ENCODE measurements at regions not wholly inside any gene's neighbourhood (a gene's known extent, or its start where the extent isn't known, plus 50 kb on each side); places are given as distances from the start of the nearest gene placed in this dataset.

DNA sequence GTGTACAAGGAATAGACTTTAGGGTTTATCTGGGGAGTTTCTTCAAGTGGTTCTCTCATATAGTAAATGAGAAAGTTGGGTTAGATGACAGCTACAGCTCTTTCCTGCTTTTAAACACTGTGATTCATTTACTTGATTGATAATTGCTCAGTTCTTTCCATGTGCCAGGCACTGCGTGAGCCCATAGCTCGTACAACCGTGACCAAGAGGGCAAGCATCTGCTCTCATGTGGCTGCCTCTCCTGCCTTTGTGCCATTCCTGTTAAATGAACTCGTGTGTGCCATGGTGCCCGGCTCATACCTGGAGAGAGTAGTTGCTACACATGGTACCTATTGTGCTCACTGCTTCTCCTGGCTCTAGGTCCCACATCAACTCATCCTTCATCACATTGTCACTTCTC lies 206.3 kb downstream of the SNX19 start:
- no peak for DNase-seq (ENCODE audit: low read depth in 2 of 2)

DNA sequence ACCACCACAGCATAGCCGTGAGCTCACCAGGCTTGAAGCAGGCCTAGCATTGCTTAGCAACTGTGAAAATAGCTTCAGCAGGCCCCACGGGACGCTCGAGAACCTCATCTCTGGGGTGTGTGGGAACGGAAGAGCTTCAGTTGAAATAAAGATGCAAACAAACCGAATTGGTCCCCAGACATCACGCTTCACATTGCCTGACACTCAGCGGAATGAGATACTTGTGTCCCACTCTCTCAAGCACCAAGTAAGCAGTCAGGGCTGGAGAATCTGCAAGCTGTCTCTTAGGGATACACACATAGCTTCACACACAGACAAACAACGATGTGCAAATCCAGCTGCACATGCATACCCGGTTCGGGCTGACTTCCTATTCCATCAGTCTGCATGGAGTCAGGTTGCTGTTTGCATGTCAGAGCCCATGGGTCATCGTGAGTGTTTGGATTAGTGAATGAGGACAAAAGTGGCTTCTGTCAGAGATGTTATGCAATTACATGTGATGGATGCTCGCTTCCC lies 205.7 kb downstream of the SNX19 start:
- no peak for DNase-seq (ENCODE audit: low read depth in 2 of 2)

DNA sequence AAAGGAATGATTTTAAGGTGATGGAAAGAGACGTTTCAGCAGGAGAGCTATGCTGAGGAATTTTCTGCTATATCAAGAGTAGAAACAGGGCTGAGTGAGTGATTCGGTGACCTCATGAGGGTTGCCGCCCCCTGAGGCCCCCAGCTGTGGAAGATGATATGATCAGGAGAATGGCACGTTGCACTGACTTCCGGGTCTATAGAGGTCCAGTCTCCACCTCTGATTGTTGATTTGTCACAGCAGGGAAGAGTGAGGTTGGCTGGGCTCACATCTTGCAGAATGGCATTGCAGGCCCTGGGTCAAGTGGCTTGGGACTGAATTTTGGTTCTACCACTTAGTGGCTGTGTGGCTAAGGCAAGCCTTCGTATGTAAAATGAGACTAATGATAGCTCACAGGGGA lies 205.1 kb downstream of the SNX19 start:
- no peak for DNase-seq (ENCODE audit: low read depth in 2 of 2)

DNA sequence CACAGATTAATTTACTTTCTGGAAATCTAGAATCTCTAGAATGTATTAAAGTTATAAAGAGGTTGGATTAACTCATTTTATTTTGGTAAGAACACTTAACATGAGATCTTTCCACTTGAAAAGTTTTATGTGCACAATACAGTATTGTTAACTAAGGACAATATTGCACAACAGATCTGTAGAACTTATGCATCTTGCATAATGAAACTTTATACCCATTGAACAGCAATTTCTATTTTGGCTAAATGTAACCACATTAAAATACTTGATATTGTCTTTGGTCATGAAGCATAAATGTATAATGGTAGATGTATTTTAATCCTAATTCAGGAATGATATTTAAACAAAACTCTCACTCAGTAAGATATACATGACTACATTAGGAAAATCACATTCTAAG lies 203.8 kb downstream of the SNX19 start:
- DNase-seq (ENCODE audit: low read depth in 2 of 2): no peak

DNA sequence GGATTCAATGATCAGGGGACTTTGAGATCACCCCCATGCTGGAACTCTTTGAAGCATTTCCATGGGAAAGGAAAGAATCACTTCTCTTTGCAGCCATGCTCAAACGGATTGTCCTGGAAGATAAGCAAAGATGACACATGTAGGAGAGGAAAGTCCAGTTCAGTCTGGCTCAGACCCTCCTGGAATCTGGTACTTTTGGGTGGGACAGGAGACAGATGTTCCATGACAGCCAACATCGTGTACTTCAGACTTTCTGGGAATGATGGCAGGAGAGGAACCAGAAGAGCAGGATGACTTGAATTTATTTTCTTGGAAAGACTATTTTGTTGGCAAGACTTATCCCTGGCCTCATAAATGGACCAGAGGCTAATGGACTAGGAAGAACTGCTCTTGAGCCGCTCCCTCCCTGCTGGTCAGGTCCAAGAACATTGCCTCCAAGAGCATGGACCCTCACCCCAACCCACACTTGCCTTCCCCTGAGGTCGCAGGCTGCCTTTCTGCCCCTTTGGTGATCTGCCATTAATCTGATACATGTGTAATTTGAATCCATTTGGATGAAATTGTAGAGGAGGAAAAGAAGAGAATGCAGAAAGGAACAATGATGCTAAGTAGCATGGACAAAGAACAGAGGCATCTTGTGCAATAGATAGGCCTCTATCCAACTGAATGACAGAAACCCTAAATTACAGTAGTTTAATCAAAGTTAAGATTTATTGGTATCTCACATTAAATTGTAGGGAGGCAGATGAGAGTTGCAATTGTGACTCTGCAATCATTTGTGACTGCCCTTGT lies 201.0 kb downstream of the SNX19 start:
- no peak for DNase-seq (ENCODE audit: low read depth in 2 of 2)

DNA sequence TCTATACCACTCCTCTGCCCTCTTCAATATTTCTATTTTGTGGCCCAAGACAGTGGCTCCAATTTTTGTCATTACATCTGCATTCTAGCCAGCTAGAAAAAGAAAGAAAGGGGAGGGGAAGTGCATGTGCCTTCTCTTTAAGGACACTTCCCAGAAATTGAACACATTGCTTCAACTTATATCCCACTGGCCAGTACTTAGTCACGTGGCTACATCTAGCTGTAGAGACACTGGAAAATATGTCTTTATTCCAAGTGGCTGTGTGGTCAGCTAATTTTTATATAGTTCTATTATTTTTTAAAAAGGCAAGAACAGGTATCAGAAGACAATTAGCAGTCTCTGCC lies 200.4 kb downstream of the SNX19 start:
- no peak for DNase-seq (ENCODE audit: low read depth in 2 of 2)

DNA sequence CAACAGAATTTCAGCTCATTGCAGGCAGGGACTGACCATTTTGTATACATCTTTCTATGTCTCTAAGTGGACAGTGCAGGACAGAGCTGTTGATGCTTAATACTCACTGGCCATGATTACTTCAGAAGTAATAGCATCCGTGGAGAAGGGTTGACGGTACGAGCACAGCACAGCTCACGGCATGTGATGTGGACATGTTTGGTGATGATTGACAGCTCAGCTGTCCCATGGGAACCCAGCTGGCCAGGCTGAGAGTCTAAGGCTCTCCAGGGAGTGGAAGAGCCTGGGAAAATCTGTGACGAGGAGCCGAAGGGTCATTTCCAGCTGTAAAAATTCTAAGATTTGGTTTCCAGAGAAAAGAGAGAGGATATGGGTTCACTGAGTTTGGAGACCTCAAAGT lies 198.2 kb downstream of the SNX19 start:
- no peak for DNase-seq (ENCODE audit: low read depth in 2 of 2)

DNA sequence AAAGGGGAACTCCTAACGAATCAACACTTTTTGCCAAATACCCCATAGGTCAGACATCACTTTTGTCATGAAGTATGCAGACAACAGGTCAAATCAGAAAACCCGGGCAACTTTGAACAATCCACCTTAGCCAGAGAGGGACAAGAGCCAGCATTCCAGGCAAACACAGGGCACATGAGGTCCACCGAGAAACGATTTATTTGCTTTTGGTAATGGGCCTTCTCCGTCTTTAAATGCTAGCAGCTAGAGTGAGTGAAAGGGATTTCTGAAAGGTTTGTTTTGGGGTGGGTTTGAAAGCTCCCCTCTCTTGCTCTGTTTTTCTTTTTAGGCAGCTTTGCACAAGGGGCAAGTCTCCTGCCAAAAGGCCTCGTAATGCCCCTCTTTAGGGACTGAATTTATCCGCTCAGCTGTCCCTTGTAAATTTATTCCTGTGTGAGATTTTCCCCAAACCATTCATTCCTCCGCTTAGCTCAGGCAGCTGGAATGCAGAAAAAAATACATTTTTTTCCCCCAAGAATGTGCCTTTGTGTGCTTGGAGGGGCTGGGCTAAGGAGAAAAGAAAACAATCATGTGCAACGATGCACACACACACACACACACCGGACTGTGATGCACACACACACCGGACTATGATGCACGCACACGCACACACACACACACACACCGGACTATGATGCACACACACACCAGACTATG lies 196.9 kb downstream of the SNX19 start:
- no peak for DNase-seq (ENCODE audit: low read depth in 2 of 2)

DNA sequence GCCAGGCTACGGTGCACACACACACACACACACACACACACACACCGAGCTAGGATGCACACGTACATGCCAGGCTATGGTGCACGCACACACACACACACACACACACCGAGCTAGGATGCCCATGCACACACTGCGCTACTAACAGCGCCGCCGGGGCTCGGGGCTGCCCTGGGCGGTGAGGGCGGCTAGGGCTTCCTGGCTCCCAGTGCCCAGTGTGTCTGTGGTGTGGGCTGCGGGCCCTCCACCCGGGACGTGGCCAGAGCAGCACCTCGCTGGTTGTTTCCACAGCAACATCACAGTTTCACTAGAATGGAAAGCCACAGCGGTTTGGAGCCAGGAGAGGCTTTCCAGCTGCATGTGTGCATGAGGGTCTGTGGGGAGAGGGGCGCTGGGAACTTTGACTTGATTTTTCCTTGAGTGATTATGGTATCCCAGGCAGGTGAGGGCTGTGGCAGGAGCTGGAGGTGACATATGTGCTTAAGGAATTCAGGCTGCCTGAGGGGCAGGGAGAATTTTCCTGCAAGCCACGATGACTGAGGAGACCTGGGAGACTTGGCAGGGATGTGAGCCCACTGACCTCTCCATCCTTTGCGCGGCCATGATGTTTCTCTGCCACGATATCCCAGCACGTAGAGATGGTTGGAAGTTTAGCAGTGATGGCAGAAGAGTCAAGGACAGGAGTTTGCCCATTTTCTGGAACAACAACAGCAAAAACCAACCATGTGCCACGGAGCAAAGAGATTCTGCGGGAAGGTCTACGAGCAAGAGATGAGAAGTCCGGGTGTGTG lies 195.9 kb downstream of the SNX19 start:
- no peak for DNase-seq (ENCODE audit: low read depth in 2 of 2)

DNA sequence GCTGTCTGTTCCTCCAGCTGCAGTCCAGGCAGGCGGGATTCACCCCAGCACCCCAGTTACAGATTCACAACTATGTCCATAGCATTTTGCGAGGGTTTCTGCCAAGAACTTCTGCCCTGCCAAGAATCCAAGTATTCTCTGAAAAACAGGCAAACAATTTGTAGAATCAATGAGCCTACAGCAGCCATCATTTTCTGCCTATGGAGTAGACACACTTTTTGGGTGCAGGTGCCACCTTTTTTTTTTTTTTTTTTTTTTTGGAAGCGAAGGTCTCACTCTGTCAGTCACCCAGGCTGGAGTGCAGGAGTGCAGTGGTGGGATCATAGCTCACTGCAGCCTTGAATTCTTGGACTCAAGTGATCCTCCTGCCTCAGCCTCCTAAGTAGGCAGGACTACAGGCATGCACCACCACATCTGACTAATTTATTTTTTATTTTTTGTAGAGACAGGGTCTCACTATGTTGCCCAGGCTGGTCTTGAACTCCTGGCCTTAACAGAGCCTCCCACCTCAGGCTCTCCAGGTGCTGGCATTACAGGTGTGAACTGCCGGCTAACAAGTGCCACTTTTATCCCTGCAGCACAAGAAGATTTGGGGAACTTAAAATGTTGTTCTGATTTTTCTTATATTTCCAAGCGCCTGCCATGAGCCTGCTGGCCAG lies 195.1 kb downstream of the SNX19 start:
- no peak for DNase-seq (ENCODE audit: low read depth in 2 of 2)

DNA sequence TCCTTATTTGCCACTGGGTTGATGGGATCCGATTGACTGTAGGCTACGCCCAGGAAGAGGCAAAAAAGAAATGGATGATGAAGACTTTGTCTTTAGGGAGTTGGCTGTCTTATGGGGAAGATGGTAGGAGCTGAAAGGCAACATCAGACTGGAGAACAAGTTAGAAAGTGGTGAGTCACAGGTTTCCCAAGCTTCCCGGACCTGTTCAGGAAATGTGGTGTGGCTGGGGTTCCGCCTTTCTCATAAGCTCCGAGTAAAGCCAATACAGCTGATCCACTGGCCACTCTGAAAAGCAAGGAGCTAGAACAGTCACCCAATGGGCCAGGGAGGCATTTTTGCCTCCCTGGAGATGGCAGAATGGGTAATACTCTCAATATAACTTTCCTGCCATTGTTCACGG lies 194.5 kb downstream of the SNX19 start:
- DNase-seq (ENCODE audit: low read depth in 2 of 2): peak in 1 of 2 donors; percentile 56

DNA sequence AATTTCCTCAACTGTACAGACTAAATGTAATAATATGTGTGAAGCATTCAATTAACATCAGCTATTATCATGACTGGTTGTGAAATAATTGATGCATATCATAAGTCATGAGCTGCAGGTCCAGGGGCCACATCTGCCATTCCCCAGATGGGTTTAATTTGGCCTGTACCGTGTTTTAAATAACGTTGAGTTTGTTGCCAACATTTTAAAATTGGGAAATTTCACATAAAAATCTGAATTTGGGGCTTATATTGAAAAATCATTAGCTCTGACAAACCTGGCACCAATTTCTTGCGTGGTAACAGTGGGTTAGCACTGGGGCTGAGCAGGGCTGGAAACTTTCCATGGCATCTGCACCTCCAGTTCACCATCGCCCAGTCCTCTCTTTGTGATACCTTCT lies 193.9 kb downstream of the SNX19 start:
- no peak for DNase-seq (ENCODE audit: low read depth in 2 of 2)

DNA sequence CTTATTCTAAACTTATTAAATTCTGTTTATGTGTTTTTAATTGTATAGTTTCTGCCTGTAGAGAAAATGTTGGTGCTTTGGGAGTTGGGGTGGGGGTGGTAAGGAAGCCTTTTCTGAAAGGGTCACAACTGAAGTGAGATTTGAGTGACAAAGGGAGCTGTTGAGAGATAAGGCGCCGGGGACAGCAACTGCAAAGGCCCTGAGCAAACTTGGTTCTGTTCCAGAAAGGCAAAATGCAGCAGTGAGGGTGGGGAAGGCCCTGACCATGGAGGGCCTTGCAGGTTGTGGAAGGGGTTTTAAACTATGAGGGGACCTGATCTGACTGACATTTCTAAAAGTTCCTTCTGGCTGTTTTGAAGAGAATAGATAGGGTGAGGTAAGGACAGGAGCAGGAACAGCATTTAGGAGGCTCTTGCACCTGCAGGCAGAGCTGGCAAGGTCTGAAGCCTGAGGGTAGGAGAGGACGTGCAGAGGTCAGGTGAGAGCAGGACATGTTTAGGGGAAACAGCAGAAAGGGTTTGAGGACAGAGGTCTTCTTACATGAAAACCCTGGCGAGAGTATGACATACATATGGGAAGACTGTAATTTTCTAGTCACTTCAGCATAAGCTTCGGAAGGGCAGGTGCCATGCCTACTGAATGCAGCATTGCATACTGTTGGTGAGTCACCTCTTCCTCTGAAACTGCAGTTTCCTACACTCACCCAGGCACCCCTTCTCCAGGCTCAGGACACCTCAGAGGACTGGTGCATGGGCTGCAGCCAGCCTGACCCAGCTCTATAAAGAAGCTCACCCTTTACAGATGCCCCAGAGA lies 190.7 kb downstream of the SNX19 start:
- peak in 1 of 2 donors; percentile 40 for DNase-seq (ENCODE audit: low read depth in 2 of 2)

DNA sequence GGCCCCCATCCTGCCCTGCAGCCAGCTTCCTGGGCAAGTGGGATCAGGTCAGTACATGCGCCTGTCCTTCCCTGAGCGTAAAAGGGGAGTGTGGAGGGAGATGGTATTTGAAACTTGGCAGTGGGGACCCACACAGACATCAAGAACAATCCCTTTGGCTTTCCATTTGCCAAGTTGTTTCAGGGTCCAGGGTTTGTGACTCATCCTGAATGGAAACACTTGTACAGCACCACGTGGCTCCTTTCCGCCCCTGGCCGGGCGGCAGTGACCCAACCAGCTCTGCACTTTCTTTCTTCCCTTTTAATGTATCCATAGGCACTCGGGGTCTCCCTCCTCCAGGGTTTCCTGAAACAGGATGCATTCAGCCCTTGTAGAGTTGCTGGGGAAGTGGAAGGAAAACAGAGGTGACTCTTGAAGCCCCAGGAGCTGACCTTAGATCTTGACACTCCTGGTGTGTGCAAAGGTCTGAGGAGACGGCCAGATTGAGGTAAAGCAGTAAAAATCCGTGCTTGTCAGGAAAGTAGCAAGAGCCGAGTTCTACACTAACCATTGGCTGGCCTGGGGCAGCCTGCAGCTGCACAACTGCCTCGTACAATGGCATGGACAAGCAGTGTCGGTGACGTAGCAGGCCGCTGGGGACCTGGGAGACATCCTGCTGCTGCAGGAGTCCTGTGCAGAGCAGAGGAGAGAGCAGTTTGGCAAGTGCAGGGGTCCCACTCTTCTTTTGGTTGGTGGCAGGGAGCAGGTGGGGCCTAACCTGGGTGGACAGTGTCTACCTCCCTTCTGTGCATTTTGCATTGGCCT lies 189.8 kb downstream of the SNX19 start:
- DNase-seq (ENCODE audit: low read depth in 2 of 2): peak; percentile 44 to 65

DNA sequence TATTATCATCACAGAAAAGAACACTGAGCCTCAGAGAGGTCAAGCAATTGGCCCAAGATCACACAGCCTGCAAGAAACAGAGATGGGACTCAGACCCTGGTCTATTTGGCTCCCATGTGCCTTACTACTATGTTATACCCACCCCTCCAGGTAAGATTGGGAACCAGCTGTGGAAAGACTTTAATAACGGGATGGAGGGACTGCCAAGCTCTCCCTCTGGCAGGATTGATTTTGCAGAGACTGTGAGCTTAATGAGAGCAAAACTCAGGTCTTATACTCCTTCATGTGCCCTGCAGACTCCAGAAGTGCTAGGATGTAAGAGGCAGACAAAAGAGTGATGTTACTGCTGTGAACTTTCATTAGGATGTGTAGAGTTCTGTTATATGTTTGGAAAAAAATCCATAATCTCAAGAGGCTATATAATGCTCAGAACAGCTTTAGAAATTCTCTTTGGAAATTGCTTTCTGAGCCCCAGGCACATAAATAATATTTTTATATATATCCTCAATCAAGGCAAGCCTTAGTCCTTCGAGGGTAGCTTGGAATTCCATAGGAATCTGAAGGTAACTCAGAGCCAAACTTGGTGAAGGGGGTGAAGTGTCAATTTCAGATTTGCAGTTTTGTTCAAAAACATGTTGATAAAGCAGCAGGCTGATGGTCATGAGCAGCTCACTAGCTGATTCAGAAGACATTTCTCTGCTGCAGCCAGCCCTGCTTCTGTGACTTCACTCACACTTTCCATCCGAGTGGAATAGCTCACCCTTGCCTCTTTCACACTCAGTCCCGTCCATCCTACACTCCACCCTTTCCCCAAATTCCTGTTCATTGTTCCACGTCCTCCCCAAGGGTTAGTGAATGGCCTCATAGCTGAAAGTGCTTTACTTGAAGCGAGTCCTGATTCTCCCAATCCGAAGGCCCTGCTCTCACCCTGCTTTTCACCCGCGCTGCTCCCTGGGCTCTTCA lies 188.8 kb downstream of the SNX19 start:
- DNase-seq (ENCODE audit: low read depth in 2 of 2): no peak

DNA sequence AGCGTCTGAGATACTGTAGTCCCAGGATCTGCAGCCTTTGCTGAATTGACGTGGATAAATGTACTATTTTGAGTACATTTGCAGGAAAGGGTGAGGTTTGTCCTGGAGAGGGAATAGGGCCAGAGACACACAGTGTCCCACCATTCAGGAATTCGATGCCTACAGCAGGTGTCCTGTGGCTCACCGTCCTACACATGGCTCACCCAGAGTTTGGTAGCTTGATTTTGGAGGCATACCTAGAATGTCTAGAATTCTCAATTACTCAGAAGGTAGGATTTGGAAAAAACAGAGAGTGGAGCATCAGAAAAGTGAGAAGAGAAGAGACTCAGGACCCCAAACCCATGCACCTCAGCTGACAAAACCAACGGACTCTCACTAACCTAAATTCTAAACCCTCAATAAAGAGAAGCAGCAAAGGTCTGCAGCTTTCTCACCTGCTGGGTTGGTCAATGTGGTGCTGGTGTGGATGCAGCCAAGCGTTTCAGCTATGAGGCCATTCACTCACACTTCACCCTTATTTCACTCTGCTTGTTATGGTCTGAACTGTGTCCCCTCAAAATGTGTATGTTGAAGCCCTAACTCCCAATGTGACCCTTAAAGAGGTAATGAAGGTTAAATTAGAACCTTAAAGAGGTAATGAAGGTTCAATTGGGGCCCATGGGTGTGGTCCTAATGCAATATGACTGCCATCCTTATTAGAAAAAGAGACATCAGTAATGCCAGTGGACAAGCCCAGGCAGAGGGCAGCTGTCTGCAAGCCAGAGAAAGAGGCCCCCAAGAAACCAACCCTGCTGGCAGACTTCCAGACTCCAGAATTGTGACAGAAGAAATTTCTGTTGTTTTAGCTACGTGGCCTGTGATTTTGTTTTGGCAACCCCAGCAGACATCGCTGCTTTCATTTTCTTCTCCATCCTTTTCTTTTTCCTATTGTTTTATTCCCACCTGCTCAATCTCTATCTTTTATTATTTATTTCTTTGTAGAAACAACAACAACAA lies 187.8 kb downstream of the SNX19 start:
- no peak for DNase-seq (ENCODE audit: low read depth in 2 of 2)

DNA sequence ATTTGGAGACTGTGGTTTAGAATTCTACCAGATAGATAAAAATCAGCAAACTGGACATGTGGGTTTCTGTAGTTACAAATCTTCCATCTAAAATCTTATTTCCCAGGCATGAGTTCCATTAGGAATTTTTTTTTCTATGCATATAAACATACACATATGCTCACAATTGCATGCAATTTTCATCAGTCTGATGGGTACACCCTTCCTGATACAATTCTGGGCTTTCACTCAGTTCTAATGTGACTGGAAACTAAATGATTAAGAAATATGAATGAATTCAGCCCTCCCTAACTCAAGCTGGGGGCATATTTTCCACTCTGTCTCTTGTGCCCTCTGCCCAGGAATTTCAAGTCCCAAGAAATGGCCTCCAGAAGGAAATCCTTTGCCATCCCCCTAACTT lies 187.1 kb downstream of the SNX19 start:
- no peak for DNase-seq (ENCODE audit: low read depth in 2 of 2)
